IMR-90 (cell line): ENCODE measurements at regions not wholly inside any gene's neighbourhood (a gene's known extent, or its start where the extent isn't known, plus 50 kb on each side); places are given as distances from the start of the nearest gene placed in this dataset.

ENCODE experiments used
- ATAC-seq: fragments of 200-7000 bp; cut with Tn5 transposase; 2 replicates; pipeline ENCODE4 v1.9.1; 2020; ENCODE audit warnings: low read depth, mild to moderate bottlenecking, moderate library complexity
- BruUV-seq: library from RNA; stranded (reverse); fragments of 400-500 nt; replicated peaks from 2 replicates; lab custom pipeline; 2021; lab: Mats Ljungman, UMichigan
- CTCF ChIA-PET: fragments of 300-600 bp; formaldehyde crosslinking; extraction: SDS; loops from one replicate; lab custom pipeline; 2021; ENCODE audit warnings: antibody characterized with exemption; lab: Yijun Ruan, JAX
- POLR2A ChIA-PET: fragments of 300-600 bp; sonication (Branson Sonifier 250); formaldehyde crosslinking; loops from one replicate; lab custom pipeline; 2022; ENCODE audit warnings: antibody characterized with exemption; ENCODE audit not compliant: unreplicated experiment; lab: Charles Lee
- DNase-seq: peaks from one replicate; pipeline ENCODE4 v3.0.0; 2013
- H2AFZ ChIP-seq: replicated peaks from 2 replicates; pipeline ENCODE3; 2013; ENCODE audit warnings: low read length, mild to moderate bottlenecking; ENCODE audit not compliant: poor library complexity
- H2AK5ac ChIP-seq: 2 replicates; pipeline ENCODE4 v1.6.1; 2013; ENCODE audit warnings: low read depth, low read length, inconsistent platforms
- H2AK9ac ChIP-seq: replicated peaks from 2 replicates; pipeline ENCODE3; 2013; ENCODE audit warnings: mild to moderate bottlenecking, low read depth, low read length, moderate library complexity; ENCODE audit not compliant: poor library complexity
- H2BK120ac ChIP-seq: 2 replicates; pipeline ENCODE4 v1.6.1; 2013; ENCODE audit warnings: low read depth, low read length, inconsistent platforms
- H2BK15ac ChIP-seq: 3 replicates; pipeline ENCODE4 v1.6.1; 2013; ENCODE audit warnings: low read depth, low read length, inconsistent platforms
- H2BK20ac ChIP-seq: 2 replicates; pipeline ENCODE4 v1.6.1; 2013; ENCODE audit warnings: low read depth, mild to moderate bottlenecking, inconsistent platforms, low read length, moderate library complexity
- H2BK5ac ChIP-seq: 2 replicates; pipeline ENCODE4 v1.6.1; 2013; ENCODE audit warnings: mild to moderate bottlenecking, low read depth, low read length, inconsistent platforms; ENCODE audit not compliant: poor library complexity, severe bottlenecking
- H3K14ac ChIP-seq: replicated peaks from 2 replicates; pipeline ENCODE4 v1.6.1; 2013; ENCODE audit warnings: low read depth, low read length, inconsistent platforms
- H3K18ac ChIP-seq: 2 replicates; pipeline ENCODE4 v1.6.1; 2013; ENCODE audit warnings: low read depth, low read length, control low read depth
- H3K23ac ChIP-seq: 2 replicates; pipeline ENCODE4 v1.6.1; 2013; ENCODE audit warnings: low read depth, low read length, inconsistent platforms
- H3K27ac ChIP-seq: 2 replicates; pipeline ENCODE4 v1.5.1; 2013; ENCODE audit warnings: mild to moderate bottlenecking, control low read depth, low read length; ENCODE audit not compliant: insufficient read depth
- H3K27me3 ChIP-seq: 2 replicates; pipeline ENCODE4 v1.6.1; 2013; ENCODE audit warnings: low read length; ENCODE audit not compliant: control insufficient read depth, insufficient read depth
- H3K36me3 ChIP-seq: 2 replicates; pipeline ENCODE4 v1.6.1; 2013; ENCODE audit warnings: low read length, mixed read lengths; ENCODE audit not compliant: control insufficient read depth, insufficient read depth
- H3K4ac ChIP-seq: 2 replicates; pipeline ENCODE4 v1.6.1; 2013; ENCODE audit warnings: low read depth, low read length, inconsistent platforms
- H3K4me1 ChIP-seq: 2 replicates; pipeline ENCODE4 v1.6.1; 2013; ENCODE audit warnings: low read length, mixed read lengths; ENCODE audit not compliant: control insufficient read depth, insufficient read depth
- H3K4me2 ChIP-seq: 2 replicates; pipeline ENCODE4 v1.6.1; 2013; ENCODE audit warnings: low read depth, mild to moderate bottlenecking, control low read depth, low read length, moderate library complexity
- H3K4me3 ChIP-seq: 2 replicates; pipeline ENCODE4 v1.5.1; 2013; ENCODE audit warnings: low read depth, mild to moderate bottlenecking, control low read depth, low read length, moderate library complexity; ENCODE audit not compliant: insufficient read depth
- H3K56ac ChIP-seq: 2 replicates; pipeline ENCODE4 v1.6.1; 2013; ENCODE audit warnings: low read length, inconsistent platforms; ENCODE audit not compliant: insufficient read depth; ENCODE audit errors: extremely low read depth
- H3K79me1 ChIP-seq, 2 experiments: 2 replicates each; pipeline ENCODE4 v1.6.1; 2013; ENCODE audit warnings: low read length in 2 of 2, inconsistent platforms in 1 of 2, low read depth in 1 of 2
- H3K9ac ChIP-seq: 2 replicates; pipeline ENCODE4 v1.6.1; 2013; ENCODE audit warnings: low read depth, low read length, control low read depth
- H3K9me1 ChIP-seq: 2 replicates; pipeline ENCODE4 v1.6.1; 2013; ENCODE audit warnings: low read length, inconsistent platforms; ENCODE audit not compliant: insufficient read depth
- H3K9me3 ChIP-seq: 2 replicates; pipeline ENCODE4 v1.6.1; 2013; ENCODE audit warnings: low read length; ENCODE audit not compliant: control insufficient read depth, insufficient read depth
- H4K20me1 ChIP-seq: 2 replicates; pipeline ENCODE4 v1.6.1; 2013; ENCODE audit warnings: low read length, inconsistent platforms; ENCODE audit not compliant: insufficient read depth
- H4K5ac ChIP-seq: 2 replicates; pipeline ENCODE4 v1.6.1; 2013; ENCODE audit warnings: mild to moderate bottlenecking, low read depth, low read length, control low read depth
- H4K8ac ChIP-seq, 2 experiments: 2 replicates each; pipeline ENCODE4 v1.6.1; 2013; ENCODE audit warnings: low read depth in 2 of 2, low read length in 2 of 2, control low read depth in 1 of 2, inconsistent platforms in 1 of 2
- H4K91ac ChIP-seq: 2 replicates; pipeline ENCODE4 v1.6.1; 2013; ENCODE audit warnings: low read depth, low read length, inconsistent platforms; ENCODE audit not compliant: insufficient read depth
- CHD1 ChIP-seq: IDR thresholded peaks from 2 replicates; pipeline ENCODE4 v1.6.1; 2012; ENCODE audit warnings: low read depth, low read length, improper control_type of control experiment
- MAFK ChIP-seq: IDR thresholded peaks from 2 replicates; pipeline ENCODE4 v1.6.1; 2012; ENCODE audit warnings: low read depth, low read length, improper control_type of control experiment
- MAZ ChIP-seq: IDR thresholded peaks from 2 replicates; pipeline ENCODE4 v1.6.1; 2012; ENCODE audit warnings: low read depth, mild to moderate bottlenecking, low read length, improper control_type of control experiment, moderate library complexity, borderline replicate concordance
- WGBS, 2 experiments: methylation state at CpG; one replicate each; pipeline versions ENCODE4 v1.1.5 to v1.1.7; 2013; ENCODE audit warnings: missing lambda C conversion rate in 2 of 2; ENCODE audit not compliant: insufficient read length in 1 of 2; ENCODE audit errors: extremely low coverage in 2 of 2; 5-methylcytosine and 5-hydroxymethylcytosine counted together
- dilution Hi-C: fragments of 300-500 bp; cut with HindIII; formaldehyde crosslinking; loops from one replicate; pipeline ENCODE4 v1.14.3; 2018; ENCODE audit warnings: low sequenced_read_pairs; ENCODE audit not compliant: unreplicated experiment
- in situ Hi-C: fragments of 300-500 bp; cut with MboI; formaldehyde crosslinking; loops from 3 replicates; pipeline ENCODE4 v1.14.3; 2019; ENCODE audit warnings: low sequenced_read_pairs, inconsistent platforms, mixed read lengths
- intact Hi-C: fragments of 100-400 bp; cut with micrococcal nuclease; formaldehyde crosslinking; loops from 2 replicates; pipeline ENCODE4 v1.10.0; 2022

DNA sequence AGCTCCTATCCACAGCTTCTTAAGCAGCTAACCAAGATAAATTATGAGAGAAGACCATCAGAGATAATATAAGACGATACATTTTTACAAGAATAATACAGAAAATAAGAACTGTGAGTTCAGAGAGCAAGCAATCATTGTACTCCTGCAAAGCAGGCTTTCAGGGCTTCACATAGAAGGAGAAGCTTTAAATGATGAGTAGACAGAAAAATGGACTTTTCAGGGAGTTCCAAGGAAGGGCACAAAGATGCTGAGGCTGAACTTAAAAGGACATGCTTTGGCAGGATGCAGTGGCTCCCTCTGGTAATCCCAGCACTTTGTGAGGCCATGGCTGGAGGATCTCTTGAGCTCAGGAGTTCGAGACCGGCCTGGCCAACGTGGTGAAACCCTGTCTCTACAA is 159.5 kb downstream of the POU4F1 start:
- H3K4me3 ChIP-seq: no peak overlapping the region
- H3K4me1 ChIP-seq: no peaks in the 10 kb centered on the region
- ChIA-PET POLR2A (no interaction called here), CTCF (no interaction called here)
- H2AK5ac ChIP-seq: no peak overlapping the region
- BruUV-seq: no TSS peak
- no peak overlapping the region for H3K9ac ChIP-seq
- H3K18ac ChIP-seq: no peak overlapping the region
- H3K9me3 ChIP-seq: no peaks in the 10 kb centered on the region
- H3K56ac ChIP-seq: no peak overlapping the region
- no peak overlapping the region for H2BK5ac ChIP-seq
- no peak overlapping the region for H2AK9ac ChIP-seq
- no peak overlapping the region for H4K91ac ChIP-seq
- no peak overlapping the region for H3K27ac ChIP-seq
- H3K9me1 ChIP-seq: no peaks in the 10 kb centered on the region
- no peaks in the 10 kb centered on the region for H4K20me1 ChIP-seq
- TF ChIP-seq CHD1: no peak
- TF ChIP-seq MAZ: no peak
- peak; percentile 62 for TF ChIP-seq MAFK
- no peak for ATAC-seq
- H4K5ac ChIP-seq: no peak overlapping the region
- H3K36me3 ChIP-seq: no peaks in the 10 kb centered on the region
- dilution Hi-C loops (no loop called here), in situ Hi-C loops (no loop called here), intact Hi-C loops (no loop called here)
- no peaks in the 10 kb centered on the region for H3K79me1 ChIP-seq
- no peak overlapping the region for H2BK15ac ChIP-seq
- DNase-seq: no peak
- no peaks in the 10 kb centered on the region for H3K27me3 ChIP-seq
- H3K23ac ChIP-seq: no peak overlapping the region
- no peak overlapping the region for H3K4ac ChIP-seq
- no CpG with 5 or more reads among the region's 4 CpGs for WGBS, 2 experiments
- H2BK120ac ChIP-seq: no peak overlapping the region
- H4K8ac ChIP-seq: no peak overlapping the region
- no peak overlapping the region for H3K4me2 ChIP-seq
- no peak overlapping the region for H2BK20ac ChIP-seq
- H2AFZ ChIP-seq: no peak overlapping the region
- no peak overlapping the region for H3K14ac ChIP-seq
